WTC11 (cell line): ENCODE measurements at regions not wholly inside any gene's neighbourhood (a gene's known extent, or its start where the extent isn't known, plus 50 kb on each side); places are given as distances from the start of the nearest gene placed in this dataset.
A peak's percentile ranks its signal among the peaks of the same experiment; 100 is the strongest.

Source experiments
- ATAC-seq: fragments of 200-7000 bp; cut with Tn5 transposase; 2 replicates; pipeline ENCODE4 v1.10.0; 2021; ENCODE audit warnings: mild to moderate bottlenecking, moderate library complexity
- CTCF ChIA-PET: fragments of 300-600 bp; sonication (Branson Sonifier 250); formaldehyde crosslinking; loops from one replicate; lab custom pipeline; 2021; ENCODE audit warnings: antibody characterized with exemption; lab: Charles Lee
- POLR2A ChIA-PET: fragments of 350-600 bp; sonication (Branson Sonifier 250); formaldehyde crosslinking; loops from one replicate; lab custom pipeline; 2021; ENCODE audit warnings: antibody characterized with exemption; lab: Charles Lee
- DNase-seq: peaks from one replicate; pipeline ENCODE4 v3.0.0; 2021; ENCODE audit warnings: low spot score
- H3K27ac Mint-ChIP-seq: 2 replicates; pipeline ENCODE4 v1.8.0; 2021; ENCODE audit warnings: mixed read lengths
- H3K27me3 Mint-ChIP-seq: 2 replicates; pipeline ENCODE4 v1.8.0; 2021; ENCODE audit warnings: low read depth, mild to moderate bottlenecking, moderate library complexity, mixed read lengths
- H3K36me3 Mint-ChIP-seq: 2 replicates; pipeline ENCODE4 v1.8.0; 2021; ENCODE audit warnings: mixed read lengths
- H3K4me1 Mint-ChIP-seq: 2 replicates; pipeline ENCODE4 v1.8.0; 2022; ENCODE audit warnings: mixed read lengths
- H3K4me3 Mint-ChIP-seq: 2 replicates; pipeline ENCODE4 v1.8.0; 2021; ENCODE audit warnings: mild to moderate bottlenecking, moderate library complexity, mixed read lengths
- H3K9me3 Mint-ChIP-seq: 2 replicates; pipeline ENCODE4 v1.8.0; 2021; ENCODE audit warnings: mixed read lengths
- FOXJ3 ChIP-seq: sonication (generic); formaldehyde crosslinking; IDR thresholded peaks from 2 replicates; pipeline ENCODE4 v1.9.0; 2021; ENCODE audit warnings: missing genetic modification reagents, mild to moderate bottlenecking, borderline replicate concordance
- FOXP1 ChIP-seq: sonication (generic); formaldehyde crosslinking; IDR thresholded peaks from 2 replicates; pipeline ENCODE4 v1.8.0; 2022; ENCODE audit warnings: missing genetic modification reagents, mild to moderate bottlenecking, moderate library complexity, borderline replicate concordance
- KAT7 ChIP-seq: sonication (generic); formaldehyde crosslinking; IDR thresholded peaks from 2 replicates; pipeline ENCODE4 v1.8.1; 2023; ENCODE audit warnings: missing genetic modification reagents, mild to moderate bottlenecking, borderline replicate concordance
- OVOL2 ChIP-seq: fragments of 250-450 bp; sonication (Bioruptor Pico); IDR thresholded peaks from 2 replicates; pipeline ENCODE4 v1.9.0; 2021; ENCODE audit warnings: mild to moderate bottlenecking, borderline replicate concordance
- RELA ChIP-seq: sonication (generic); formaldehyde crosslinking; IDR thresholded peaks from 2 replicates; pipeline ENCODE4 v1.8.1; 2022; ENCODE audit warnings: missing genetic modification reagents, mild to moderate bottlenecking, borderline replicate concordance
- ZNF138 ChIP-seq: sonication (generic); formaldehyde crosslinking; conservative IDR thresholded peaks from 2 replicates; pipeline ENCODE4 v1.8.1; 2022; ENCODE audit warnings: mild to moderate bottlenecking, moderate library complexity, missing genetic modification reagents
- TF ChIP-seq, protein P1 (sequence below): sonication (generic); formaldehyde crosslinking; IDR thresholded peaks from 2 replicates; pipeline ENCODE4 v1.8.0; 2022; ENCODE audit warnings: mild to moderate bottlenecking, missing genetic modification reagents
- TF ChIP-seq, protein P2 (sequence below): sonication (generic); formaldehyde crosslinking; IDR thresholded peaks from 2 replicates; pipeline ENCODE4 v1.8.0; 2022; ENCODE audit warnings: mild to moderate bottlenecking, missing genetic modification reagents
- TF ChIP-seq, protein P3 (sequence below): sonication (generic); formaldehyde crosslinking; IDR thresholded peaks from 2 replicates; pipeline ENCODE4 v1.8.1; 2023; ENCODE audit warnings: mild to moderate bottlenecking, missing genetic modification reagents, moderate library complexity
- TF ChIP-seq, protein P4 (sequence below): sonication (generic); formaldehyde crosslinking; IDR thresholded peaks from 2 replicates; pipeline ENCODE4 v1.8.1; 2022; ENCODE audit warnings: low read depth, mild to moderate bottlenecking, moderate library complexity, missing genetic modification reagents, borderline replicate concordance
- TF ChIP-seq, protein P5 (sequence below): fragments of 250-450 bp; sonication (Bioruptor Pico); IDR thresholded peaks from 2 replicates; pipeline ENCODE4 v1.9.0; 2021; ENCODE audit warnings: mild to moderate bottlenecking, borderline replicate concordance
- TF ChIP-seq, protein P6 (sequence below): fragments of 250-450 bp; sonication (Bioruptor Pico); IDR thresholded peaks from 2 replicates; pipeline ENCODE4 v1.9.0; 2021; ENCODE audit warnings: mild to moderate bottlenecking
- TF ChIP-seq, protein P7 (sequence below): fragments of 250-450 bp; sonication (Bioruptor Pico); IDR thresholded peaks from 2 replicates; pipeline ENCODE4 v1.8.0; 2021; ENCODE audit warnings: mild to moderate bottlenecking
- TF ChIP-seq, protein P8 (sequence below): sonication (generic); formaldehyde crosslinking; IDR thresholded peaks from 2 replicates; pipeline ENCODE4 v1.8.1; 2023; ENCODE audit warnings: mild to moderate bottlenecking, missing genetic modification reagents
- TF ChIP-seq, protein P9 (sequence below): sonication (generic); formaldehyde crosslinking; IDR thresholded peaks from 2 replicates; pipeline ENCODE4 v1.8.0; 2022; ENCODE audit warnings: mild to moderate bottlenecking, missing genetic modification reagents

DNA sequence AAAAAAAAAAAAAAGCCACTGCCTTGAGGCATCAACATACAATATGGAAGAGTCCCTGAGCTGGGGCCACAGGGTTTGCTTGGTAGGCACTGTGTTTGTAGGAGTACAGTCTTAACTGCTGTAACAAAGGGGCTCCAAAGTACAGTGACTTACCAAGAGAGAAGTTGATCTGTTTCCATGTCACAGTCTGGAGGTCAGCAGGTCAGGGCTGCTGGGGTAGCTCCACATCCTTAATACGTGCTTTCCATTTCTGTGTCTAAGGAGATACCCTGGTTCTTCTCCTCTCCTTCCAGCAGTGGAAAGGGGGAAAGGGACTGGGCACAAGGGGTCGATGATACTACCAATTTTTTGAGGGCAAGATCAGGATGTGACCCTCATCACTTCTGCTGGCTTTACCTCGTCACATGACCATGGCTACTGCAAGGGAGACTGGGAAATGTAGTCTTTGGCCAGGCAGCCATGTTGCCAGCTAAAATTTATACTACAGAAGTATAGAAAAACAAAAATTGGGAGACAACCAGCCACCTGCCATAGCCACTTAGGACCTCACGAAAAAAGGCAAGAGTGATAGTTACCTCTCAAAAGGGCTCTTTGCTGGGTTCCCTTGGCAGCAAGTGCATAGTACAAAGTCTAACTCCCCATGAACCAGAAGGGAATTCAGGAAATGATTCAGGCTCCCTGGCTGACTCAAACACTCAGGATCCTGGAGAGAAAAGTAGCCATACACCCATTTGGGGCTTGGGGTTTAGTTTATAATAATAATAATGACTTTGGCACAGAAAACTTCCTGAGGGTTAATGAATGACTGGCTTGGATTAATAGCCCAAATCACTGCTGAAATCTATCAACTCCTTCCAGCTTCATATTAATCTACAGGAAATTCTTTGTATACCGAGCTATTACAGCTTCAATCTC lies 52.7 kb upstream of the ATP5PO start:
- Mint-ChIP-seq H3K36me3 (0 out of 2 replicates have a peak, but pooled peaks cover under 1% of the 10 kb centered on the region), H3K27me3 (no peaks in the 10 kb centered on the region), H3K9me3 (peaks cover under 1% of the 10 kb centered on the region), H3K27ac (peak overlapping the region; percentile 92)
- no peak for DNase-seq
- TF ChIP-seq, protein P1, sequence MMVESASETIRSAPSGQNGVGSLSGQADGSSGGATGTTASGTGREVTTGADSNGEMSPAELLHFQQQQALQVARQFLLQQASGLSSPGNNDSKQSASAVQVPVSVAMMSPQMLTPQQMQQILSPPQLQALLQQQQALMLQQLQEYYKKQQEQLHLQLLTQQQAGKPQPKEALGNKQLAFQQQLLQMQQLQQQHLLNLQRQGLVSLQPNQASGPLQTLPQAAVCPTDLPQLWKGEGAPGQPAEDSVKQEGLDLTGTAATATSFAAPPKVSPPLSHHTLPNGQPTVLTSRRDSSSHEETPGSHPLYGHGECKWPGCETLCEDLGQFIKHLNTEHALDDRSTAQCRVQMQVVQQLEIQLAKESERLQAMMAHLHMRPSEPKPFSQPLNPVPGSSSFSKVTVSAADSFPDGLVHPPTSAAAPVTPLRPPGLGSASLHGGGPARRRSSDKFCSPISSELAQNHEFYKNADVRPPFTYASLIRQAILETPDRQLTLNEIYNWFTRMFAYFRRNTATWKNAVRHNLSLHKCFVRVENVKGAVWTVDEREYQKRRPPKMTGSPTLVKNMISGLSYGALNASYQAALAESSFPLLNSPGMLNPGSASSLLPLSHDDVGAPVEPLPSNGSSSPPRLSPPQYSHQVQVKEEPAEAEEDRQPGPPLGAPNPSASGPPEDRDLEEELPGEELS: no peak
- TF ChIP-seq, protein P2, sequence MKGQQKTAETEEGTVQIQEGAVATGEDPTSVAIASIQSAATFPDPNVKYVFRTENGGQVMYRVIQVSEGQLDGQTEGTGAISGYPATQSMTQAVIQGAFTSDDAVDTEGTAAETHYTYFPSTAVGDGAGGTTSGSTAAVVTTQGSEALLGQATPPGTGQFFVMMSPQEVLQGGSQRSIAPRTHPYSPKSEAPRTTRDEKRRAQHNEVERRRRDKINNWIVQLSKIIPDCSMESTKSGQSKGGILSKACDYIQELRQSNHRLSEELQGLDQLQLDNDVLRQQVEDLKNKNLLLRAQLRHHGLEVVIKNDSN: peak; percentile 96
- TF ChIP-seq, protein P3, sequence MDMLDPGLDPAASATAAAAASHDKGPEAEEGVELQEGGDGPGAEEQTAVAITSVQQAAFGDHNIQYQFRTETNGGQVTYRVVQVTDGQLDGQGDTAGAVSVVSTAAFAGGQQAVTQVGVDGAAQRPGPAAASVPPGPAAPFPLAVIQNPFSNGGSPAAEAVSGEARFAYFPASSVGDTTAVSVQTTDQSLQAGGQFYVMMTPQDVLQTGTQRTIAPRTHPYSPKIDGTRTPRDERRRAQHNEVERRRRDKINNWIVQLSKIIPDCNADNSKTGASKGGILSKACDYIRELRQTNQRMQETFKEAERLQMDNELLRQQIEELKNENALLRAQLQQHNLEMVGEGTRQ (CRISPR knock-in tag): peak; percentile 97
- no peak for TF ChIP-seq FOXP1 (CRISPR knock-in tag)
- TF ChIP-seq, all 79 proteins: peak for 2
- POLR2A ChIA-PET: no interaction called here
- Mint-ChIP-seq H3K4me3 (peak overlapping the region; percentile 64), H3K4me1 (peaks cover 31% of the 10 kb centered on the region)
- ATAC-seq: peak; percentile 83
- CTCF ChIA-PET: interaction anchor here (1.1 kb wide), 1 partner anchor 44 kb away, joined by 3 read pairs; no protein-coding TSS in a partner anchor

DNA sequence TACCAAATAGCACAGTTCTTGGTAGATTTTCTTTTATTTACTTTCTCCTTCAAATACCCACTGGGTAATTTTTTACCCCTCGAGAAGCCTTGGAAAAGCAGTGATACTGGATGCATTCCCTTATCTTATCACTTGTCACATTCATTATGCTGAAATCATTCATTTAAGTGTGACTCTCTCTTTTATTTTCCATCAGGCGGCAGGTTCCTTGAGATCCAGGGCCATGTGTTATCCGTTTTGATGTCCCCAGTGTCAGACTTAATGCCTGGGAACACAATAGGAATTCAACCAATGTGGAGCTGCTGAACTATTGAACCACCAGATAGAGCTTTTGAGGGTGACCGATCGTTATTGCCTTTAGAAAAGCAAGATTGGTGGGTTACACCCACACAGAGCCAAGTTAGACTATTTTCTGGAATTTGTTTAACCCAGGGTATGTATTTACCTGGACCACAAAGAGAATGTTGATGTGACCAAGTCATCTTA lies 51.5 kb upstream of the ATP5PO start:
- H3K27ac Mint-ChIP-seq: no peak overlapping the region
- CTCF ChIA-PET: interaction anchor here (1.0 kb wide), 1 partner anchor 43 kb away, joined by 3 read pairs; no protein-coding TSS in a partner anchor
- peaks cover 23% of the 10 kb centered on the region for H3K4me1 Mint-ChIP-seq
- POLR2A ChIA-PET: no interaction called here
- no peak for ATAC-seq
- H3K27me3 Mint-ChIP-seq: no peaks in the 10 kb centered on the region
- H3K36me3 Mint-ChIP-seq: peaks cover 11% of the 10 kb centered on the region
- H3K4me3 Mint-ChIP-seq: no peak overlapping the region
- H3K9me3 Mint-ChIP-seq: peaks cover 9% of the 10 kb centered on the region
- DNase-seq: no peak
- TF ChIP-seq, protein P4, sequence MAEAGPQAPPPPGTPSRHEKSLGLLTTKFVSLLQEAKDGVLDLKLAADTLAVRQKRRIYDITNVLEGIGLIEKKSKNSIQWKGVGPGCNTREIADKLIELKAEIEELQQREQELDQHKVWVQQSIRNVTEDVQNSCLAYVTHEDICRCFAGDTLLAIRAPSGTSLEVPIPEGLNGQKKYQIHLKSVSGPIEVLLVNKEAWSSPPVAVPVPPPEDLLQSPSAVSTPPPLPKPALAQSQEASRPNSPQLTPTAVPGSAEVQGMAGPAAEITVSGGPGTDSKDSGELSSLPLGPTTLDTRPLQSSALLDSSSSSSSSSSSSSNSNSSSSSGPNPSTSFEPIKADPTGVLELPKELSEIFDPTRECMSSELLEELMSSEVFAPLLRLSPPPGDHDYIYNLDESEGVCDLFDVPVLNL (CRISPR knock-in tag): no peak
- no peak for TF ChIP-seq RELA (CRISPR knock-in tag)
- no peak for TF ChIP-seq KAT7 (CRISPR knock-in tag)
- TF ChIP-seq, protein P5, sequence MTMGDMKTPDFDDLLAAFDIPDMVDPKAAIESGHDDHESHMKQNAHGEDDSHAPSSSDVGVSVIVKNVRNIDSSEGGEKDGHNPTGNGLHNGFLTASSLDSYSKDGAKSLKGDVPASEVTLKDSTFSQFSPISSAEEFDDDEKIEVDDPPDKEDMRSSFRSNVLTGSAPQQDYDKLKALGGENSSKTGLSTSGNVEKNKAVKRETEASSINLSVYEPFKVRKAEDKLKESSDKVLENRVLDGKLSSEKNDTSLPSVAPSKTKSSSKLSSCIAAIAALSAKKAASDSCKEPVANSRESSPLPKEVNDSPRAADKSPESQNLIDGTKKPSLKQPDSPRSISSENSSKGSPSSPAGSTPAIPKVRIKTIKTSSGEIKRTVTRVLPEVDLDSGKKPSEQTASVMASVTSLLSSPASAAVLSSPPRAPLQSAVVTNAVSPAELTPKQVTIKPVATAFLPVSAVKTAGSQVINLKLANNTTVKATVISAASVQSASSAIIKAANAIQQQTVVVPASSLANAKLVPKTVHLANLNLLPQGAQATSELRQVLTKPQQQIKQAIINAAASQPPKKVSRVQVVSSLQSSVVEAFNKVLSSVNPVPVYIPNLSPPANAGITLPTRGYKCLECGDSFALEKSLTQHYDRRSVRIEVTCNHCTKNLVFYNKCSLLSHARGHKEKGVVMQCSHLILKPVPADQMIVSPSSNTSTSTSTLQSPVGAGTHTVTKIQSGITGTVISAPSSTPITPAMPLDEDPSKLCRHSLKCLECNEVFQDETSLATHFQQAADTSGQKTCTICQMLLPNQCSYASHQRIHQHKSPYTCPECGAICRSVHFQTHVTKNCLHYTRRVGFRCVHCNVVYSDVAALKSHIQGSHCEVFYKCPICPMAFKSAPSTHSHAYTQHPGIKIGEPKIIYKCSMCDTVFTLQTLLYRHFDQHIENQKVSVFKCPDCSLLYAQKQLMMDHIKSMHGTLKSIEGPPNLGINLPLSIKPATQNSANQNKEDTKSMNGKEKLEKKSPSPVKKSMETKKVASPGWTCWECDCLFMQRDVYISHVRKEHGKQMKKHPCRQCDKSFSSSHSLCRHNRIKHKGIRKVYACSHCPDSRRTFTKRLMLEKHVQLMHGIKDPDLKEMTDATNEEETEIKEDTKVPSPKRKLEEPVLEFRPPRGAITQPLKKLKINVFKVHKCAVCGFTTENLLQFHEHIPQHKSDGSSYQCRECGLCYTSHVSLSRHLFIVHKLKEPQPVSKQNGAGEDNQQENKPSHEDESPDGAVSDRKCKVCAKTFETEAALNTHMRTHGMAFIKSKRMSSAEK (CRISPR knock-in tag): no peak
- TF ChIP-seq, protein P6, sequence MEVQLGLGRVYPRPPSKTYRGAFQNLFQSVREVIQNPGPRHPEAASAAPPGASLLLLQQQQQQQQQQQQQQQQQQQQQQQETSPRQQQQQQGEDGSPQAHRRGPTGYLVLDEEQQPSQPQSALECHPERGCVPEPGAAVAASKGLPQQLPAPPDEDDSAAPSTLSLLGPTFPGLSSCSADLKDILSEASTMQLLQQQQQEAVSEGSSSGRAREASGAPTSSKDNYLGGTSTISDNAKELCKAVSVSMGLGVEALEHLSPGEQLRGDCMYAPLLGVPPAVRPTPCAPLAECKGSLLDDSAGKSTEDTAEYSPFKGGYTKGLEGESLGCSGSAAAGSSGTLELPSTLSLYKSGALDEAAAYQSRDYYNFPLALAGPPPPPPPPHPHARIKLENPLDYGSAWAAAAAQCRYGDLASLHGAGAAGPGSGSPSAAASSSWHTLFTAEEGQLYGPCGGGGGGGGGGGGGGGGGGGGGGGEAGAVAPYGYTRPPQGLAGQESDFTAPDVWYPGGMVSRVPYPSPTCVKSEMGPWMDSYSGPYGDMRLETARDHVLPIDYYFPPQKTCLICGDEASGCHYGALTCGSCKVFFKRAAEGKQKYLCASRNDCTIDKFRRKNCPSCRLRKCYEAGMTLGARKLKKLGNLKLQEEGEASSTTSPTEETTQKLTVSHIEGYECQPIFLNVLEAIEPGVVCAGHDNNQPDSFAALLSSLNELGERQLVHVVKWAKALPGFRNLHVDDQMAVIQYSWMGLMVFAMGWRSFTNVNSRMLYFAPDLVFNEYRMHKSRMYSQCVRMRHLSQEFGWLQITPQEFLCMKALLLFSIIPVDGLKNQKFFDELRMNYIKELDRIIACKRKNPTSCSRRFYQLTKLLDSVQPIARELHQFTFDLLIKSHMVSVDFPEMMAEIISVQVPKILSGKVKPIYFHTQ (CRISPR knock-in tag): no peak
- no peak for TF ChIP-seq FOXJ3
- TF ChIP-seq, protein P7, sequence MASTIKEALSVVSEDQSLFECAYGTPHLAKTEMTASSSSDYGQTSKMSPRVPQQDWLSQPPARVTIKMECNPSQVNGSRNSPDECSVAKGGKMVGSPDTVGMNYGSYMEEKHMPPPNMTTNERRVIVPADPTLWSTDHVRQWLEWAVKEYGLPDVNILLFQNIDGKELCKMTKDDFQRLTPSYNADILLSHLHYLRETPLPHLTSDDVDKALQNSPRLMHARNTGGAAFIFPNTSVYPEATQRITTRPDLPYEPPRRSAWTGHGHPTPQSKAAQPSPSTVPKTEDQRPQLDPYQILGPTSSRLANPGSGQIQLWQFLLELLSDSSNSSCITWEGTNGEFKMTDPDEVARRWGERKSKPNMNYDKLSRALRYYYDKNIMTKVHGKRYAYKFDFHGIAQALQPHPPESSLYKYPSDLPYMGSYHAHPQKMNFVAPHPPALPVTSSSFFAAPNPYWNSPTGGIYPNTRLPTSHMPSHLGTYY (CRISPR knock-in tag): no peak
- TF ChIP-seq, protein P8, sequence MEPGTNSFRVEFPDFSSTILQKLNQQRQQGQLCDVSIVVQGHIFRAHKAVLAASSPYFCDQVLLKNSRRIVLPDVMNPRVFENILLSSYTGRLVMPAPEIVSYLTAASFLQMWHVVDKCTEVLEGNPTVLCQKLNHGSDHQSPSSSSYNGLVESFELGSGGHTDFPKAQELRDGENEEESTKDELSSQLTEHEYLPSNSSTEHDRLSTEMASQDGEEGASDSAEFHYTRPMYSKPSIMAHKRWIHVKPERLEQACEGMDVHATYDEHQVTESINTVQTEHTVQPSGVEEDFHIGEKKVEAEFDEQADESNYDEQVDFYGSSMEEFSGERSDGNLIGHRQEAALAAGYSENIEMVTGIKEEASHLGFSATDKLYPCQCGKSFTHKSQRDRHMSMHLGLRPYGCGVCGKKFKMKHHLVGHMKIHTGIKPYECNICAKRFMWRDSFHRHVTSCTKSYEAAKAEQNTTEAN (CRISPR knock-in tag): no peak
- TF ChIP-seq, protein P9, sequence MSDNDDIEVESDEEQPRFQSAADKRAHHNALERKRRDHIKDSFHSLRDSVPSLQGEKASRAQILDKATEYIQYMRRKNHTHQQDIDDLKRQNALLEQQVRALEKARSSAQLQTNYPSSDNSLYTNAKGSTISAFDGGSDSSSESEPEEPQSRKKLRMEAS (CRISPR knock-in tag): no peak
- TF ChIP-seq ZNF138 (CRISPR knock-in tag): no peak
- no peak for TF ChIP-seq OVOL2 (CRISPR knock-in tag)
